Esophagus squamous epithelium (tissue), 5 donors: ENCODE measurements at regions not wholly inside any gene's neighbourhood (a gene's known extent, or its start where the extent isn't known, plus 50 kb on each side); places are given as distances from the start of the nearest gene placed in this dataset.

Source experiments
- DNase-seq: peaks from one replicate; lab custom pipeline; 2025; lab: John Stamatoyannopoulos, UW
- H3K27ac ChIP-seq, 4 donors: fragments of 200-600 bp; sonication (generic); one replicate each; pipeline ENCODE4 v1.5.1; 2016 to 2019; ENCODE audit warnings: mild to moderate bottlenecking in 1 of 4
- H3K27me3 ChIP-seq, 4 donors: fragments of 200-600 bp; sonication (generic); 1 replicate in 3 of 4; 2 replicates in 1 of 4; pipeline versions ENCODE4 v1.5.1 to v1.6.0; 2017 to 2021; ENCODE audit warnings: antibody characterized with exemption in 1 of 4
- H3K36me3 ChIP-seq, 3 donors: fragments of 200-600 bp; sonication (generic); one replicate each; pipeline ENCODE4 v1.5.1; 2016 to 2019
- H3K4me1 ChIP-seq, 3 donors: fragments of 200-600 bp; sonication (generic); one replicate each; pipeline ENCODE4 v1.5.1; 2017 to 2019
- H3K4me3 ChIP-seq, 4 donors: fragments of 200-600 bp; sonication (generic); 1 replicate in 3 of 4; 2 replicates in 1 of 4; pipeline ENCODE4 v1.5.1; 2016 to 2019; ENCODE audit warnings: mild to moderate bottlenecking in 2 of 4, moderate library complexity in 1 of 4
- H3K9me3 ChIP-seq, 3 donors: fragments of 200-600 bp; sonication (generic); one replicate each; pipeline ENCODE4 v1.5.1; 2016 to 2019
- POLR2A ChIP-seq, 4 donors: fragments of 450-650 bp; IDR thresholded peaks; one replicate each; pipeline ENCODE4 v1.6.1; 2017; ENCODE audit warnings: antibody characterized with exemption in 4 of 4, mild to moderate bottlenecking in 4 of 4, moderate library complexity in 3 of 4
- WGBS, 2 donors: methylation state at CpG; one replicate each; pipeline ENCODE4 v1.1.5; 2018; 5-methylcytosine and 5-hydroxymethylcytosine counted together
- intact Hi-C: fragments of 100-400 bp; cut with DNase I; formaldehyde crosslinking; loops from one replicate; pipeline ENCODE4 v1.15.0; 2022
- TF ChIP-seq, protein P1 (sequence below), 6 experiments: fragments of 450-650 bp in 4 of 6; fragments of 200-600 bp in 2 of 6; sonication (generic) in 2 of 6; IDR thresholded peaks; one replicate each; pipeline ENCODE4 v1.5.1; 2016 to 2019; ENCODE audit warnings: antibody characterized with exemption in 6 of 6, mild to moderate bottlenecking in 4 of 6, moderate library complexity in 4 of 6
- donor health status: DM: yes; HTN: yes; CAD: no.

GRCh38 chr2:22930781-22931180 is 454.2 kb upstream of the KLHL29 start:
- no peaks in the 10 kb centered on the region for H3K27me3 ChIP-seq
- intact Hi-C loops = no loop called here
- 57 to 77% methylated on average over 6 of the region's 6 CpGs for WGBS, 2 donors
- TF ChIP-seq, protein P1, sequence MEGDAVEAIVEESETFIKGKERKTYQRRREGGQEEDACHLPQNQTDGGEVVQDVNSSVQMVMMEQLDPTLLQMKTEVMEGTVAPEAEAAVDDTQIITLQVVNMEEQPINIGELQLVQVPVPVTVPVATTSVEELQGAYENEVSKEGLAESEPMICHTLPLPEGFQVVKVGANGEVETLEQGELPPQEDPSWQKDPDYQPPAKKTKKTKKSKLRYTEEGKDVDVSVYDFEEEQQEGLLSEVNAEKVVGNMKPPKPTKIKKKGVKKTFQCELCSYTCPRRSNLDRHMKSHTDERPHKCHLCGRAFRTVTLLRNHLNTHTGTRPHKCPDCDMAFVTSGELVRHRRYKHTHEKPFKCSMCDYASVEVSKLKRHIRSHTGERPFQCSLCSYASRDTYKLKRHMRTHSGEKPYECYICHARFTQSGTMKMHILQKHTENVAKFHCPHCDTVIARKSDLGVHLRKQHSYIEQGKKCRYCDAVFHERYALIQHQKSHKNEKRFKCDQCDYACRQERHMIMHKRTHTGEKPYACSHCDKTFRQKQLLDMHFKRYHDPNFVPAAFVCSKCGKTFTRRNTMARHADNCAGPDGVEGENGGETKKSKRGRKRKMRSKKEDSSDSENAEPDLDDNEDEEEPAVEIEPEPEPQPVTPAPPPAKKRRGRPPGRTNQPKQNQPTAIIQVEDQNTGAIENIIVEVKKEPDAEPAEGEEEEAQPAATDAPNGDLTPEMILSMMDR (IDR thresholded peaks at IDR 0.05) = no peak
- TF ChIP-seq POLR2A (IDR thresholded peaks at IDR 0.05) = no peak
- no peaks in the 10 kb centered on the region for H3K4me1 ChIP-seq
- H3K36me3 ChIP-seq = no peaks in the 10 kb centered on the region
- H3K4me3 ChIP-seq = no peak overlapping the region
- DNase-seq = no peak
- no peak overlapping the region for H3K27ac ChIP-seq
- H3K9me3 ChIP-seq = no peaks in the 10 kb centered on the region

DNA sequence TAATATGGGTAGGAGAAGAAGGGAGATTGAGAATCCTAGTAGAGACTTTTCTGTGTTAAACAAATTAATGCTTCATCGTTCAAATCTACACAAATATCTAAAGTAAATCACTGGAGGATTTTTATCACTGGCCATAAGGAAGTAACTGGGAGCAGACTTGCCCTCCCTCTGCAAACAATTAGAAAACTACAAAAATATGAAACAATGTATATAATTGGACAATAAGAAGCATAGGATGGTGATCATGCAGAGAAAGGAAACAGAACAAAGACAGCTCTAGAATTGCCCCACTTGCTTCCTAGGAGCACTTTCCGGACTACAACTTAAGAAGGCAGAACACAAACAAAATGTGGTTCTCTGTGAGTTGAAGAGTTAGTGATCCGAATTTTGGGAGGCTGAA is 452.7 kb upstream of the KLHL29 start:
- no peak for DNase-seq
- Histone ChIP-seq H3K4me1 (no peaks in the 10 kb centered on the region), H3K27me3 (no peaks in the 10 kb centered on the region), H3K36me3 (no peaks in the 10 kb centered on the region), H3K4me3 (no peak overlapping the region), H3K9me3 (no peaks in the 10 kb centered on the region), H3K27ac (no peak overlapping the region)
- WGBS, 2 donors = 53 to 63% methylated on average over 3 of the region's 3 CpGs
- TF ChIP-seq POLR2A (IDR thresholded peaks at IDR 0.05) = no peak
- TF ChIP-seq, protein P1 (IDR thresholded peaks at IDR 0.05) = no peak
- intact Hi-C loops = no loop called here

DNA sequence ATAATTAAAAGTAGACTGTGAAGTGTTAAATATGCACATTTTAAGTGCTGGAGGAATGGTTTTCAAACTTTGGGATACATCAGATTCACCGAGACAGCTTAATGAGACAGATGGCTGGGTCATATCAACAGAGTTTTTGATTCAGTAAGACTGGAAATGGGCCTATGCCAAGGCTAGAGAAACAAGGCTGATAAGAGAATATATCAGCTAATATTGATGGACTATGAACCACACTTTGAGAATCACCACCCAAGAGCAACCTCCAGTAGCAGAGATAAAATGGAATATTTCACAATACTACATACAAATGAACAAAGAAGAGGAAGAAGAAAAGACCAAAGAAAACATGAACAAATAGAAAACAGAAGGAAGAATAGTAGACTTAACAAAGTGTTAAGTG is 450.2 kb upstream of the KLHL29 start:
- 64 to 74% methylated on average over 1 of the region's 1 CpG for WGBS, 2 donors
- H3K27ac ChIP-seq = no peak overlapping the region

DNA sequence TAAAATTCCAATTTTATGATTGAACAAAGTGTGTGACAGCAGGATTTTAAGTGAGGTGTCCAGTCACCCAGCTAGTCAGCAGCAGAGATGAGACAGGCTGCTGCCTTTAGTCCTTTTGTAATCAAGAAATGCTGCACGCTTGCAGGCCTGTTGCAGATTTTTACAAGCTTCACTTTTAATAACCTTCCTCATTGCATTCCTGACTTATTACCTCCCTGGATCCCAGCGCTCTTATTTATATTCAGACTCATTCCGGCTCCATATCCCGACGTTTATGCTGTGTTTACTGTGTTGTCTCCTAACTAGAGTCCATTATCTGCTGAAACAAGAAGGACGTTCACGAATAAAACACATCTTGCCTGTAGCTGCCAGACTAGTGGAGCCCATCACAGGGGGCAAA is 442.5 kb upstream of the KLHL29 start:
- Histone ChIP-seq H3K27ac (no peak overlapping the region), H3K9me3 (no peaks in the 10 kb centered on the region), H3K27me3 (no peaks in the 10 kb centered on the region), H3K4me1 (no peaks in the 10 kb centered on the region), H3K36me3 (no peaks in the 10 kb centered on the region), H3K4me3 (no peak overlapping the region)
- DNase-seq = no peak
- WGBS, 2 donors = 72 to 76% methylated on average over 5 to 7 of the region's 7 CpGs
- TF ChIP-seq, protein P1 (IDR thresholded peaks at IDR 0.05) = no peak
- TF ChIP-seq POLR2A (IDR thresholded peaks at IDR 0.05) = no peak
- intact Hi-C loops = no loop called here

More for the DNA sequence above, 450.2 kb upstream of the KLHL29 start:
- intact Hi-C loops = no loop called here
- DNase-seq = no peak
- H3K36me3 ChIP-seq = no peaks in the 10 kb centered on the region
- H3K4me3 ChIP-seq = no peak overlapping the region
- H3K27me3 ChIP-seq = no peaks in the 10 kb centered on the region
- H3K9me3 ChIP-seq = no peaks in the 10 kb centered on the region
- no peaks in the 10 kb centered on the region for H3K4me1 ChIP-seq
- no peak for TF ChIP-seq POLR2A (IDR thresholded peaks at IDR 0.05)
- TF ChIP-seq, protein P1 (IDR thresholded peaks at IDR 0.05) = no peak

- H3K27ac ChIP-seq = no peak overlapping the region
- H3K4me3 ChIP-seq = no peak overlapping the region
- intact Hi-C loops = no loop called here
- TF ChIP-seq, protein P1 (IDR thresholded peaks at IDR 0.05) = no peak
- TF ChIP-seq POLR2A (IDR thresholded peaks at IDR 0.05) = no peak
- no peaks in the 10 kb centered on the region for H3K36me3 ChIP-seq
- 79 to 81% methylated on average over 5 to 7 of the region's 7 CpGs for WGBS, 2 donors
- H3K27me3 ChIP-seq = no peaks in the 10 kb centered on the region
- H3K9me3 ChIP-seq = no peaks in the 10 kb centered on the region
- DNase-seq = no peak
- no peaks in the 10 kb centered on the region for H3K4me1 ChIP-seq
Measured at GRCh38 chr2:22944143-22944542, 440.8 kb upstream of the KLHL29 start.
